ENCODE measurements at regions not wholly inside any gene's neighbourhood (a gene's known extent, or its start where the extent isn't known, plus 50 kb on each side); places are given as distances from the start of the nearest gene placed in this dataset.

DNA sequence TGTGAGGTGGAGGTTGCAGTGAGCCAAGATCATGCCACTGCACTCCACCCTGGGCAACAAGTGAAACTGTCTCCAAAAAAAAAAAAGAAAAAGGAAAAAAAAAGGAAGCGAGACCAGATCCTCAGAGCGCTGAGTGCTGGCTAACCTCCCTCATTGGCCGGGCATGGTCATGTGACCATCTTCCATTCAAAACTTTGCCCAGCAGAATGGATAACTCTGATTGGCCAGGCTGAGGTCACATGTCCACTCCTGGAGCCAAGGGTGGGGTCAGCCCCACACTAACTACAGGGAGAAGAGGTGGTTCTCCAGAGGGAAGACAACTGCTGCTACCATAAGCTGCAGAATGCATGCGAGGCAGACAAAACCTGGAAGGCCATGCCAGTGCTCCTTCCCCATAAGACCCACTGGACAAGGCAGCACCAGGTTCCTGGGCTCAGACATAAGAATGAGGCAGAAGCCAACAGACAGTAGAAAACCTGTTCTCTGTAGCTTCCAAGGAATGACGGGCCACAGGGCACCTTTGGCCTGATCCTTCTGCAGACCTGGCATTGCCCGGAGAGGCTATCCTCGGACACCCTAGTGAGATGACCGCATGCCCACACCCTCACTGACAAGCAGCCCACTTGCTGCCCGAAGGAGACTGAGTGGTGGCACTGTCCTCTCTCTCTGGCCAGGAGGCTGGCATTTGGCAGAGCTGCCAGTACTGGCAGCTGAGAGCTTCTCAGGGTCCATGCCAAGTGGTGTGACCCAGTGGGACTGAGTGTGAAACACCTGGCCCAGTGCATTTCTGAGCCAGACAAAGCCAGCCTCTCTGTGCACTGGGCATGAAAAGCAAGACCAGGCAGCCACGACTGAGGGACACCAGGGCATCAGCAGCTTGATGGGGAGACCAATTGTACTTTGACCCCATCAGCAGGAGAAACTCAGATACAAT lies 311.9 kb upstream of the SULF2 start:
- ChIA-PET POLR2A (ENCODE audit: partially characterized antibody) (no interaction called here), CTCF (ENCODE audit: partially characterized antibody) (no interaction called here)
- no peaks in the 10 kb centered on the region for H3K4me1 Mint-ChIP-seq
- no peak overlapping the region for H3K27ac Mint-ChIP-seq
- Histone ChIP-seq H3K27ac (ENCODE audit: low read depth, low read length) (no peak overlapping the region), H3K36me3 (ENCODE audit: insufficient read depth, low read length) (no peaks in the 10 kb centered on the region), H3K4me1 (ENCODE audit: insufficient read depth, low read length) (no peaks in the 10 kb centered on the region), H3K4me3 (ENCODE audit: low read length in 2 of 2) (no peak overlapping the region), H3K9me3 (ENCODE audit: control insufficient read depth in 1 of 2, low read length in 2 of 2) (no peaks in the 10 kb centered on the region), H3K27me3 (ENCODE audit: insufficient read depth, low read length) (no peaks in the 10 kb centered on the region)
- DNase-seq: no peak
- intact Hi-C loops (cut with micrococcal nuclease): no loop called here
- H3K27me3 Mint-ChIP-seq: peaks cover 3 to 6% of the 10 kb centered on the region in 2 donors
- no peaks in the 10 kb centered on the region for H3K36me3 Mint-ChIP-seq
- H3K9me3 Mint-ChIP-seq: no peaks in the 10 kb centered on the region
- H3K4me3 Mint-ChIP-seq: no peak overlapping the region

DNA sequence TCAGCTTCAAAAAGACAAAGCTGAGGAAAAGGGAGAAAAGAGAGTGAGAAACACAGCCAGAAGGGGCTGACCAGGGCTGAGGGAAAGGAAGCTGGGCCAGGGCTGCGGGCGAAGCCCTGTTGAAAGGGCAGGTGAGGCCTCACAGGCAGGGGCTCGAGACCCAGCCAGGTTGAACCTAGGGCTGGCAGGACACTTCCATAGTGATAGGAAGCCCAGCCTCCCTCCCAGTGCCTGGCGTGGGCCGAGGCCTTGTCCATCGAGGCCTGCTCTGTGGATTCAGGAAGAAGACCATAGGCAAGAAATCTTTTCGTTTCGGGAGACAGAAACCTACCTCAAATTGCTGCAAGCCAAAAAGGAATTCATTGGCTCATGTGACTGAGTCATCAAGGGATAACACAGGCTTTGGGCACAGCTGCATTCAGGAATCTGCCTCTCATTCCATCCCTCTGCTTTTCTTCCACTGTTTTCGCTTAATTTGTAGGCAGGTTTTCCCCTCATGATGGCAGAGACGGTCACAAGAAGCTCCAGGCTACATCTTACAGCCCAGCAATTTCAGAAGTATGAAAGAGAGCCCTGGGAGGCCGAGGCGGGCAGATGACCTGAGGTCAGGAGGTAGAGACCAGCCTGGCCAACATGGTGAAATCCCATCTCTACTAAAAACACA lies 311.1 kb upstream of the SULF2 start:
- Histone ChIP-seq H3K36me3 (ENCODE audit: insufficient read depth, low read length) (no peaks in the 10 kb centered on the region), H3K27me3 (ENCODE audit: insufficient read depth, low read length) (no peaks in the 10 kb centered on the region), H3K27ac (ENCODE audit: low read depth, low read length) (no peak overlapping the region), H3K4me1 (ENCODE audit: insufficient read depth, low read length) (no peaks in the 10 kb centered on the region), H3K9me3 (ENCODE audit: control insufficient read depth in 1 of 2, low read length in 2 of 2) (no peaks in the 10 kb centered on the region), H3K4me3 (ENCODE audit: low read length in 2 of 2) (no peak overlapping the region)
- no peaks in the 10 kb centered on the region for H3K9me3 Mint-ChIP-seq
- no peaks in the 10 kb centered on the region for H3K36me3 Mint-ChIP-seq
- no peaks in the 10 kb centered on the region for H3K4me1 Mint-ChIP-seq
- POLR2A ChIA-PET (ENCODE audit: partially characterized antibody): no interaction called here
- H3K4me3 Mint-ChIP-seq: peak overlapping the region in 1 of 8 donors; percentile 52
- H3K27me3 Mint-ChIP-seq: peaks cover 3 to 8% of the 10 kb centered on the region in 2 donors
- CTCF ChIA-PET (ENCODE audit: partially characterized antibody): no interaction called here
- no peak overlapping the region for H3K27ac Mint-ChIP-seq
- DNase-seq: no peak
- intact Hi-C loops (cut with micrococcal nuclease): no loop called here

DNA sequence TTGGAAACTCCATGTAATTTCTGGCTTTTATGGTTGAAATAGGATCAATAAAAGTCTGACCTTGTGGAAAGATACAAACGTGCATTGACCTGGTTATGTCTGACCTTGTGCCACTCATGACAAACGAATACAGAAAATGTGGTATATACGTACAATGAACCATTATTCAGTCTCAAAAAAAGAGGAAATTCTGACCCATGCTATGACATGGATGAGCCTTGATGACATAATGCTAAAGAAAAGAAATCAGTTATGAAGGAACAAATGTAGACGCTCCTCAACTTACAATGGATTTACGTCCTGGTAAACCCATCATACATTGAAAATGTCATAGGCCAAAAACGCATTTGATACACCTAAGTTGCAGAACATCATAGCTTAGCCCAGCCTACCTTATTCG lies 309.7 kb upstream of the SULF2 start:
- H3K4me3 ChIP-seq (ENCODE audit: low read length in 2 of 2): no peak overlapping the region
- Mint-ChIP-seq H3K9me3 (peaks cover 0 to 3% (median 0%) of the 10 kb centered on the region in 8 donors), H3K36me3 (no peaks in the 10 kb centered on the region), H3K4me3 (no peak overlapping the region), H3K4me1 (no peaks in the 10 kb centered on the region), H3K27me3 (peaks cover 6 to 12% of the 10 kb centered on the region in 2 donors), H3K27ac (no peak overlapping the region)
- POLR2A ChIA-PET (ENCODE audit: partially characterized antibody): no interaction called here
- no peaks in the 10 kb centered on the region for H3K9me3 ChIP-seq (ENCODE audit: control insufficient read depth in 1 of 2, low read length in 2 of 2)
- CTCF ChIA-PET (ENCODE audit: partially characterized antibody): no interaction called here
- no peaks in the 10 kb centered on the region for H3K36me3 ChIP-seq (ENCODE audit: insufficient read depth, low read length)
- intact Hi-C loops (cut with micrococcal nuclease): no loop called here
- H3K27ac ChIP-seq (ENCODE audit: low read depth, low read length): no peak overlapping the region
- H3K27me3 ChIP-seq (ENCODE audit: insufficient read depth, low read length): no peaks in the 10 kb centered on the region
- DNase-seq: no peak
- no peaks in the 10 kb centered on the region for H3K4me1 ChIP-seq (ENCODE audit: insufficient read depth, low read length)

DNA sequence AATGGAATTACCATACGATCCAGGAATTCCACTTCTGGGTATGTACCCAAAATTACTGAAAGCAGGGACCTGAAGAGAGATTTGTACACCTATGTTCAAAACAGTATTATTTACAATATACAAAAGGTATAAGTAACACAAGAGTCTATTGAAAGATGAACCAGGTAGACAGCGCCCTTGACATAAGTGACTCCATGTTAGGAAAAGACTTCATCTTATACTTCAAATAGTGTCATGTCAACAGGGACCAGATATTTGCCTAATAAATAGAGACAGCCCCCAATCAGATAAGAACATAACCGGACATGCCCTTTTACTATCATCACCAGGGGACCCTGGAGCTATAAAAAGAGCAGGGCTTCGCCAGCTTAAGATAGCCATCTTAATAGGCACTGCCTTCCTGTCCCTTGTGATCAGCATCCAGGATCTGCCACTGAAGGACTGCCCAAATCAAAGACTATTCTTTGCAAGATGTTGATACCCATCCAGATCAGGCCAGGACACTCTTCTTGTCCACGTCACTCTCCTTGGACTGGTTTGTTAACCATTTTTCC lies 309.0 kb upstream of the SULF2 start:
- Mint-ChIP-seq H3K27me3 (peaks cover 11 to 19% of the 10 kb centered on the region in 2 donors), H3K4me1 (no peaks in the 10 kb centered on the region), H3K4me3 (no peak overlapping the region), H3K36me3 (no peaks in the 10 kb centered on the region), H3K27ac (no peak overlapping the region), H3K9me3 (peaks cover 0 to 3% (median 0%) of the 10 kb centered on the region in 8 donors)
- no peaks in the 10 kb centered on the region for H3K36me3 ChIP-seq (ENCODE audit: insufficient read depth, low read length)
- H3K4me1 ChIP-seq (ENCODE audit: insufficient read depth, low read length): no peaks in the 10 kb centered on the region
- no peaks in the 10 kb centered on the region for H3K27me3 ChIP-seq (ENCODE audit: insufficient read depth, low read length)
- CTCF ChIA-PET (ENCODE audit: partially characterized antibody): no interaction called here
- H3K9me3 ChIP-seq (ENCODE audit: control insufficient read depth in 1 of 2, low read length in 2 of 2): no peaks in the 10 kb centered on the region
- intact Hi-C loops (cut with micrococcal nuclease): no loop called here
- DNase-seq: no peak
- no peak overlapping the region for H3K27ac ChIP-seq (ENCODE audit: low read depth, low read length)
- no peak overlapping the region for H3K4me3 ChIP-seq (ENCODE audit: low read length in 2 of 2)
- POLR2A ChIA-PET (ENCODE audit: partially characterized antibody): no interaction called here

DNA sequence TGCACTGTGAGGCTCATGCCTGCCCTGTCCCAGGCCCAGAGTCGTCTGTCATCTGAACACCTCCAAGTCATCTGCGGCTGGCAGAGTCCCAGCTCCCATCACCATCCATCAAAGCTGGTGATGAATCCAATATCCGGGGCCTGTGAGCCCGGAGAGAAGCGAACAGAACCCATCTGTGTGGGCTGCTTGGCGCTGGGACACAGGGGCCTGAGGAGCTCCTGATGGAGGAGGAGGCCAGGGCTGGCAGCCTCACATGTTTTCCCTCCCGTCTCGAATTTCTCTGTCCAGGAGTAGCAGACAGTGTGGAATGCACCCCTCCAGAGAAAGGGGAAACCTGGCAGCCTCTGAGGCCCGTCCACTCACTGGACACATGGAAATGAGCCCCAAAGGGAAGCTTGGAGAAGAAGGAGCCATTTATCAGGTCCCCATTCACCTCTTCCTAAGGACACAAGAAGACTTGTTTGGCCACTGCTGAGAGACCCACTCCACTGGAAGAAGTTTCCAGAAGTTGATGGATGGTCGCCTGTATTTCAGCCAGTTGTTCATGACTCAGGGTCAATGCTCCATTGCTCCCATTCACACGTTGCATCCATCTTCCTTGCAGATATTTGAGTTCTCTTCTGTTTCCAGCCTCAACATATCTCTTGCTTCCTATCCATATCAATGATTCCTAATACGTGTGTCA lies 307.5 kb upstream of the SULF2 start:
- Mint-ChIP-seq H3K27me3 (peaks cover 14 to 19% of the 10 kb centered on the region in 2 donors), H3K4me1 (no peaks in the 10 kb centered on the region), H3K4me3 (no peak overlapping the region), H3K9me3 (peaks cover 0 to 3% (median 0%) of the 10 kb centered on the region in 8 donors), H3K36me3 (no peaks in the 10 kb centered on the region), H3K27ac (no peak overlapping the region)
- Histone ChIP-seq H3K27ac (ENCODE audit: low read depth, low read length) (no peak overlapping the region), H3K36me3 (ENCODE audit: insufficient read depth, low read length) (no peaks in the 10 kb centered on the region), H3K9me3 (ENCODE audit: control insufficient read depth in 1 of 2, low read length in 2 of 2) (no peaks in the 10 kb centered on the region), H3K4me1 (ENCODE audit: insufficient read depth, low read length) (no peaks in the 10 kb centered on the region), H3K4me3 (ENCODE audit: low read length in 2 of 2) (no peak overlapping the region), H3K27me3 (ENCODE audit: insufficient read depth, low read length) (no peaks in the 10 kb centered on the region)
- DNase-seq: no peak
- intact Hi-C loops (cut with micrococcal nuclease): no loop called here
- ChIA-PET POLR2A (ENCODE audit: partially characterized antibody) (no interaction called here), CTCF (ENCODE audit: partially characterized antibody) (no interaction called here)

DNA sequence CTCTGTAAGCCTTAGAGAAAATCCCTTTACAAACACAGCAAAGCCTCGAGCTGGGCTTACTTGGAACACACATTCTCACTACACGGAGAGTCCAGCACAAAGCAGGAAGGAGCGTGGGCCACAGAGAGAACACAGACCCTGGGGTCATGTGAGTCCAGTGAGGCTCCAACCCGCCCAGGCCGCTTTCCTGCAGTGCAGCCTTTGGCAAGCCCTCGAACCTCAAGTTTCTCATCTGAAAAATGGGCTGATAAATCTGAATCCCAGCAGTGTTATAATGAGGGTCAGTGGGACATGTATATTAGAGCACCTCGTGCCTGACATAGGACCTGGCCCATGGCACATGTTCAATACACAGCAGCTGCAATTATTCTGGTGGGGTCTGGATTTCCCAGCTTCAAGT lies 305.5 kb upstream of the SULF2 start:
- Histone ChIP-seq H3K36me3 (ENCODE audit: insufficient read depth, low read length) (no peaks in the 10 kb centered on the region), H3K4me1 (ENCODE audit: insufficient read depth, low read length) (no peaks in the 10 kb centered on the region), H3K4me3 (ENCODE audit: low read length in 2 of 2) (no peak overlapping the region), H3K27me3 (ENCODE audit: insufficient read depth, low read length) (no peaks in the 10 kb centered on the region), H3K27ac (ENCODE audit: low read depth, low read length) (no peak overlapping the region), H3K9me3 (ENCODE audit: control insufficient read depth in 1 of 2, low read length in 2 of 2) (no peaks in the 10 kb centered on the region)
- DNase-seq: no peak
- H3K9me3 Mint-ChIP-seq: peaks cover 0 to 3% (median 0%) of the 10 kb centered on the region in 8 donors
- intact Hi-C loops (cut with micrococcal nuclease): no loop called here
- H3K27ac Mint-ChIP-seq: no peak overlapping the region
- H3K36me3 Mint-ChIP-seq: no peaks in the 10 kb centered on the region
- peaks cover 20 to 27% of the 10 kb centered on the region in 2 donors for H3K27me3 Mint-ChIP-seq
- POLR2A ChIA-PET (ENCODE audit: partially characterized antibody): no interaction called here
- CTCF ChIA-PET (ENCODE audit: partially characterized antibody): no interaction called here
- no peaks in the 10 kb centered on the region for H3K4me1 Mint-ChIP-seq
- H3K4me3 Mint-ChIP-seq: no peak overlapping the region

DNA sequence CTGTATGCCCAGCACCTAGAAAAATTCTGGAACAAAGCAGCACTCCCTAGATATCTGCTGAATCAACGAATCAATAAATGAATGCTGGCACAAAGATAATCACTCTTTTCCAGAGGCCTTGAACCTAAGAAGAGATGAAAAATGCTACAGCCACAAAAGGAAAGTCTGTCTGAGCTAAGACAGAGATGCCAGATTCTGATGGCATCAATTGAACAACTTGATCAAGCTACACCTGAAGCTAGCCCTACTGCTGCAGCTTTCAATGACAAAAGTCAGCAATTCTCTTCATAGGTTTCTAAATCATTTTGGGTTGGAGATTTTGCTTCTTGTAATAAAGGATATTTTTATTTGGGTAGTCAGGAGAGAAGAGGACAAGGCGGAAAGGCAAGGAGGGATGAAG lies 305.0 kb upstream of the SULF2 start:
- Histone ChIP-seq H3K27me3 (ENCODE audit: insufficient read depth, low read length) (no peaks in the 10 kb centered on the region), H3K4me1 (ENCODE audit: insufficient read depth, low read length) (no peaks in the 10 kb centered on the region), H3K4me3 (ENCODE audit: low read length in 2 of 2) (no peak overlapping the region), H3K27ac (ENCODE audit: low read depth, low read length) (no peak overlapping the region), H3K9me3 (ENCODE audit: control insufficient read depth in 1 of 2, low read length in 2 of 2) (no peaks in the 10 kb centered on the region), H3K36me3 (ENCODE audit: insufficient read depth, low read length) (no peaks in the 10 kb centered on the region)
- peaks cover 0 to 3% (median 2%) of the 10 kb centered on the region in 8 donors for H3K9me3 Mint-ChIP-seq
- CTCF ChIA-PET (ENCODE audit: partially characterized antibody): no interaction called here
- H3K4me3 Mint-ChIP-seq: no peak overlapping the region
- no peak for DNase-seq
- no peaks in the 10 kb centered on the region for H3K4me1 Mint-ChIP-seq
- H3K27ac Mint-ChIP-seq: no peak overlapping the region
- POLR2A ChIA-PET (ENCODE audit: partially characterized antibody): no interaction called here
- peaks cover 22 to 29% of the 10 kb centered on the region in 2 donors for H3K27me3 Mint-ChIP-seq
- intact Hi-C loops (cut with micrococcal nuclease): no loop called here
- H3K36me3 Mint-ChIP-seq: no peaks in the 10 kb centered on the region
